NCI-H2107 treated with DMSO at 0.1 percent for 48 hours (cell line): ENCODE measurements at regions not wholly inside any gene's neighbourhood (a gene's known extent, or its start where the extent isn't known, plus 50 kb on each side); places are given as distances from the start of the nearest gene placed in this dataset.

Experiments used
- DNase-seq: peaks from one replicate; lab custom pipeline; 2025; ENCODE audit not compliant: unreplicated experiment; lab: John Stamatoyannopoulos, UW

DNA sequence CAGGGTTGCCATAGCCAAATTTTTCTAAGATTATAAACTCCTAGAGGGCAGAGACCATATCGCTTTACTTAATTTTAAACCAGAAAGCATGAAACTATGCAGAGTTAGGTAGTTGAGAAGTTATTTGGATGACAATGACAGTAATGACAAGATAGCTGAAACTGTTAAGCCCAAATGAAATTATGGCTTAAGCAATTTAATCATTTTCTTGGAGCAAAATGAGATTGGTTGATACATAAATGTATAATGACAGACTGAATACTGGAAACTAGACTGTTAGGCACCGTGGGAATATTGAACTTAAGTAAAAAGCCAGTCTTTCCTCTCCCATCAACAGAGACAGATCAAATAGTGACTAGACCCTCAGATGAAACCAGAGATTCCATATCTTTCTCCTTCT, 670.3 kb upstream of the NRSN1 start:
- no peak for DNase-seq

DNA sequence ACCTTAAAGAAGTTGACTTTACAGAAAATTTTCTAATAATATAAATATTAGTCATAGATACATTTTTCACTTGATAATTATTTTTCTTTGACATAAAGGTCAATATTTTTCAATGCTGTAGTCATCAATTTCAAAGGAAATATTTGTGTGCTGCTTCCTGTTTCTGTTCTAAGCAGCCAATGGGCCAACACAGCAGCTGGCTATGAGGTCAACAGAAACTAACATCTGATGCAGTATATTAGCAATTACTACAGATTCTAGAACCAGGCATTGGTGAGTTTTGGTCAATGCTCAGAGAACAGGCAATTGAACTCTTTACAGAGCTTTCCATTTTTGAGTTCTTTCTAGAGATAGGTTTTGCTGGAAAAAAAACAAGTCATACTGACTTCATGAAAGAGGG, 669.6 kb upstream of the NRSN1 start:
- DNase-seq: no peak

DNA sequence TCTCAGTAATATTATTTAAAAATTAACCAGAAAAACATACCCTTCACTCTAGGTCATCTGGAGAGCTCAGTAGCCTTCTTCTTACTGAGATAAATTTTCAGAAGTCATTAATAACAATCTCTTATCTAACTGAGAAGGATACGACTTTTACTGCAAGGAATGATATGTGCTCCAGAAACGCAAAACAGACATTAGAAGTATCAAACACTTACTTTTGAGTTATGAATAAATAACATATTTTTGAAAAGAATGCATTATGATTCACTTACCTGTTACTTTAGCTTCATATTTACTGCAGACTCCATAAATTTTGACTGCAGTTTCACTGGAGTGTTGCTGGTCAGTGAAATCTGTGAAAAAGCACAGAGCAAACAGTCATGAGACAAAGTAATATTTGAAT, 668.7 kb upstream of the NRSN1 start:
- no peak for DNase-seq

DNA sequence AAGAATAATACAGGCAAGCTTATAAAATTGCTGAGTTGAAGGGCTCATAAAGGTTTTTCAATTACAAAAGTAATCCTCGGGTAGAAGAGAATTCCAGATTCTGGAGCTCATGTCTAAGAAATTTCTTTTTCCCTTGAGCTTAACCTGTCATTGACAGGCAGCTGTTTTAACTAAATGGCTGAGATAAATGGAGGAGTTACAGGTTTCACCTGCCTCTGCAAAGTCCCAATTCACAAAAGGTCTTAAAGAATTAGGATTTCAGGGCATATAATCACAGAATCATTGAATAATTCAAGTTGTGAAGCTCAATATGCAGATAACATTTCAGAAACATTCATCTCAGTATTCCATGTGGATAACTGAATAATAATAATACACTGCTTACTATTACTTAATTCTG, 660.1 kb upstream of the NRSN1 start:
- no peak for DNase-seq

DNA sequence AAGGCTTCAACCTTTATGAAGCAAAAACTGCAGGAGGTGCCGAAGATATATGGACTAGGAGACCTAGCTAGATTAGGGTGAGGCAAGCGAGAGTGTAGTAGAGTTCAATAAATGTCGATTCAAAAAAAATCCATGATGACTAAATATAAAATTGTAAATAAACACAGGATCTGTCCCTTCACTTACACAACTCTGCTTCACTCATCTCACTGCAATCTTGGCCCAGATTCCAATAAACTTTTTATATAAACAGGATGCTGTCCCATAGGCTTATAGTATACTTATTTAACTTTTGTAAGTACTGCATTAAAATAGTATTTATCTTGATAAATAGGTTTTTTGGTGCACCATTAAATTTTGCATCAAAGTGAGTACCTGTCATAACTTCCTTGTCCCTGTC, 648.4 kb upstream of the NRSN1 start:
- DNase-seq: no peak

DNA sequence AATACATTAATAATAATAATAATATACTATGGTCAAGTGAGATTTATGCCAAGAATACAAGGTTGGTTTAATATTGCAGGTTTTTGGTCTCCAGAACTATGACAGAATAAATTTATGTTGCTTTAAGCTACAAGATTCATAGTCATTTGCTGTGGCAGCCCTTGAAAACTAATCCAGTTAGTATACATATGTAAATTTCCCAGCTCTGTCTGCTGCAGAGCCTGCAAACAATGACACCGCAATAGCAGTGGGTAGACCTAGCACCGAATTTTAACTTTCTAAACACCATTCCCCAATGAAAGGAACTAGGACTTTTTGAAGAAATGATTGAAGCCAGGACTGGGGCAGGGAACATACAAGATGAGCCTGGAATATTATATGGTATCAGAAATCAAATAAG, 647.7 kb upstream of the NRSN1 start:
- DNase-seq: no peak

DNA sequence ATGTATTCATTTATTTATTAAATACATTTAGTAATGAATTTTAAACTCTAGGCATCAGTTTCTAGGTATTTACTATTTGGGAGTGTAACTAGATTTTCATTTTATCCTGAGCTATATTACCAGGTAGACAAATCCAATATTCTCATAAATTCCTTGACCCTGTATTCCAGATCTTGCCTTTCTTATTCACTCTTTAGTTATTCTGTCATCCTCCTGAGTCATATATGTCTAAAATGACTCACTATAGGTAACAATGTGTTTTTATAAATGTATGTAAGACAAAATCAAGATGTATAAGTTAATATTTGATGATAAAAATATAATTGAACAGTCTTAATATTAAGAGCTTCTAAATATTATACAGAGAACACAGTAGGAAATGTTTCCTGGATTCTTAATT, 642.1 kb upstream of the NRSN1 start:
- no peak for DNase-seq

DNA sequence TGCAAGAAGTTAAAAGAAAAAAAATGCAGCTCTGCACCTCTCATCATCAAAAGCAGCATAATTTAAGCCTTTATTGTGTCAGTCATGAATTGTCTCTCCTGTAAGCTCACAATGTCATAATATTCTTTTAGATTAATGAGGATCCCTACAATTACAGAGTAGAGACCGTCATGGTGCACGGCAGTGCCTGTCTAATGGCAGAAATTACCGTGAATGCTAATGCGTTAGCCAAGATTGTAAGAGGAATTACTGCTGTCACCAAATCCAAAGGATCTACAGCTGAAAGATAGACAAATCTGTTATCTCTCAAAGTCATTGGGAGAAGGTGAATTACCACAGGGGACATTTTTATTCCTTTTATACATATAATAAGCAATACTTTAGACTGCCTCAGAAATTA, 631.6 kb upstream of the NRSN1 start:
- no peak for DNase-seq

DNA sequence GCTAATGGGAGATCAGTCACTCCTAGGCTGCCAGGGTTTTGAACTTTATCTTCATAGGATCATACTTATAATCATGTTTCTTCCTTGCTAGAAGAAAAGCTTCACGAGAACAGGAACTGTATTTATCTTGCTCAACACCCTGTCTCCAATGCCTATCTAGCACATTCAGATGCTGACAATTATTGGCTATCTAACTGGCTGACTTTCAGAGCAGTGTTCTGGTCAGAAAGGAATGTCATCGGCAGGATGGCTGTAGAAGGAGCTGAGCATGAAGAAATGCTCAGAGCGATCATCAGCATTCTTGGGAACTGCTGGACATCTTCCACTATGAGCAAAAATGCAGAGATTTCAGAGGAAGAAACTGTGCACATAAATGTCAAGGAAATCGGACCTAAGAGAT, 628.0 kb upstream of the NRSN1 start:
- DNase-seq: no peak

DNA sequence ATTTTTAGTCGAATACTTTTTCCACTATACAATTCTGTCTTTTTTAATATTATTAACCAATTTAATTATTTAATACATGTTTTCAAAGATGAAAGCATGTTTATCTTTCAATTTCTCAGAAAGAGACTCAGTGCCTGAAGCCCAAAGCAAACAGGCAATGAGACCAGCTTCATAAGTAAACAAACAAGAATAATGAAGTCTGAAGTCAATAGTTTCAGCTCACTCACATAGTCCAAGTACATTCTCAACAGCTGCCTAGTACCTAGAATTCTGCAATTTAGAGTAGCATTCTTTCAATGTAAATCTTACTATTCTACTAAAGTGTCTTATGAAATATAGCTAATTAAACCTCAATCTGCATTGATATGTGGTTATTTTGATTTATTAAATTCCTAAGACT, 626.5 kb upstream of the NRSN1 start:
- DNase-seq: no peak

DNA sequence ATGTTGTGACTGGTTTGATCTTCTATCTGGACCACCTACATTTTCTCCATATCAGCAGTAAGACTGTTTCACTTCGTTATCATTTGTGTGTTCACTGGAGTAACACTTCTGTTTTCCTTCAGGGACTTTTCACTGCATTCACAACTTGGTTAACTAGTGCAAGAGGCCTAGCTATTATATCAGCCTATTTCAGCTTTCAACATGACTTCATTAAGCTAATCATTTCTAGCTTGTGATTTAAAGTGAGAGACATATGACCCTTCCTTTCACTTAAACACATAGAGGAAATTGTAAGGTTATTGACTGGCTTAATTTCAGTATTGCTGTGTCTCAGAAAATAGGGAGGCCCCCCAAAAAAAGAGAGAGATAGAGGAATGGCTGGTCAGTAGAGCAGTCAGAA, 622.8 kb upstream of the NRSN1 start:
- no peak for DNase-seq

DNA sequence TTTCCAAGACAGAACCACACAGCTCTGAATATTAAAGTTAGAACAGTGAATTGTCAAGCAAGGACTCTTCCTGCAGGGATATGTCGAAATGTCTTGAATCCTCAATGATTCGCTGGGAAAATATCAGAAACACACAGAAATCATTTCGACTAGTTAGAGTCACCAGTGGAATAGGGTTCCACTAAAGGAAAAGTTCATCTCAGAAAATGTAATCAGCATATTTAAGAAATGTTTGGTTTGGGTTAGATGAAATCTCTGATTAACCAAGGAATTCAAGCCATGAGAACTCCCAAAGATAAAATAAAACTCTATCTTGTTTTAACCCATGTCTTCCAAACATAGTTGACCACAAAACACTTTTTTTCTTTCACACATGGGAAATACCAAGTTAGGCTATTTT, 621.0 kb upstream of the NRSN1 start:
- no peak for DNase-seq

DNA sequence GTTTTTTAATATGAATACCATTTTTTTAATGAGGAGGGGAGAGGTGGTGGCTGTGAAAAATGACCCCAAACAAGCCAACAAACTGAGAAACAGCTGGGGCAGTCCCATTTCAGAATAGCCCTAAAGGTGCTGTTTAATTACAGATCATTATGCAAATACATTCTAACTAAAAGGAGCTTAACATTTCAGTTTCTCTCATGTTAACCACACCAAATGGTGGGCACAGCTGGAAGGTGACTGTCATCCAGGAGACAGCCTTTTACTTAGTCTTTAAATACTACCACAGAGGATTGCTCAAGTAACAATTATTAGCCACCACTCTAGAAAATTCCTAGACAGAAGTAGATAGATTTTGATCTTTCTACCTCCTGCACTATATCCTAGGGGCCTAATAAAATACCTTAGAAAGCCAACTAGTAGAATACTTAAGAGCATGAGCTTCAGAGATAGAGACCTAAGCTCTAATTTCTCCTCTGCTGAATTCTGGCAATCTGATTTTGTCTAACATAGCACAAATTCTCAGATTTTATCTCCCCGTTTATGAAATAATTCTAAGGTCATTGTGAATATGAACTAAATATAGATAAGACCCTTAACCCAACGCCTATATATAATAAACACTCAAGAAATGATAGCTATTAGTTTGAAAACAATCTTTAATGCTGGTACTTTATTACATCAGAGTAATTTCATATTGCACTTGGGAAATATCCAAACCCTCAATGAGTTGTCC, 615.1 kb upstream of the NRSN1 start:
- DNase-seq: no peak

DNA sequence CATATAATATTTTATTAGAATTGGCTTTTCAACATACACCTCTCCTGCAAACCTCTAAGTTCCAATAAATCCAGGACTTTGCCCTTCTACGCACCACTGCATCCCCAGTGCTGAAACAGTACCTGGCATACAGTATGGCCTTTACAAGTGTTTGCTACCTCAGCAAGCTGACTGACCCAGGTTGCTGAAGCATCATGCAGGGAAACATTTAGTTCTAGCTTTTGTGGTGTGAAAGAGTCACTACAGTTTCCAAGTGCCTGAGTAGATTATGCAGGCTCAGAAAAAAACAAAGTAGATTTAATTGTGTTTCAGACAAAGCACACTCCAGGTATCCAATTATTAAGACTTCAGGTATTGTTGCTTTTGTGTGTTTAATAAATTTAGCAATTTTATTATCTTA, 614.2 kb upstream of the NRSN1 start:
- peak; percentile 26 for DNase-seq

DNA sequence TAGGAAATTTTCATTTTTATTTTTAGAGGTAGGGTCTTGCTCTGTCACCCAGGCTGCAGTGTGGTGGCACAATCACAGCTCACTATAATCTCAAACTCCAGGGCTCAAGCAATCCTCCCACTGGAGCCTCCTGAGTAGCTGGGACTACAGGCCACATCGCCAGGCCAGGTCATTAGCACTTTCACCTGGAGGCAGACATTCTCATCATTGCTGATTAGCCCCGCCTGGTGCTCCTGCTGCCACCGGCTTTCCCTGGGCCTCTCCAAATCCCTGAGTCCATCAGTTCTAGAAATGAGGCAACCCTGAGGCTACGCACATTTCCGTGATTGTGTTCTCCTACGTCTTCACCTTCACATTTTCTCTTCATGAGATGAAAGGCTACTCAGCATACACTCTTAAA, 607.7 kb upstream of the NRSN1 start:
- DNase-seq: no peak

DNA sequence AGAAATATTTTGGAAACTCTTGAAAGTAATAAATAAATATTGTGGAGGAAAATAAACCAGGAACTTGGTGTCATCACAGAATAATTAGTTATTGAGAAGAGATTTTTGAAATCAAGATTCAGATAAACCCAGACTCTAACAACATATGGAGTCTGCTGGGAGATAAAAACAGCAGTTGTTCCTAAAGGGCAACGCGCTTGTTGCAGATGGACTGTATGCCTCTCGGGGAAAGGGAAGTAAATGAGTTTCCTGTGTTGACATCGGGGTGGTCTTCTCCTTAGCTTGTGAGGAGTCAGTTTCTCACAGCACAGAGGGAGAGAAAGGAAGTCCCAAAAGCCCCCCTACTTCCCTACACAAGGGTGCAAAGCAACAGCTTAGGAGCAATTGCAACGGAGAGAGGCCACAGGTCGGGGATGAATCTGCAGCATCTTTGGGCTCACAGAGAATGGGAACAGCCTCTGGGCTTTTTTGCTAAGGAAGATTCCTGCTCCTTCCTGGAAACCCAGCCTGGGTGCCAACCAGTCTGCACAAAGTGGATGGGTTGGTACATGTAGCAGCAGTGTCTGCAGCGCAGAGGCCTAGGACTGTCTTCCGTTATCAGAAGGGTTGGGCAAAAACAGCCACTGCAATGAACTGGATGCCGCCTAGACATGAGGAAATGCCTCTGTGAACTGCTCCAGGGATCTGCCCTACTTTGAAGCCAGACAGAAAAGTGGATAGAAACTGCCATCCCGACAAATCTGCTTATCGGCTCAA, 603.0 kb upstream of the NRSN1 start:
- DNase-seq: no peak

DNA sequence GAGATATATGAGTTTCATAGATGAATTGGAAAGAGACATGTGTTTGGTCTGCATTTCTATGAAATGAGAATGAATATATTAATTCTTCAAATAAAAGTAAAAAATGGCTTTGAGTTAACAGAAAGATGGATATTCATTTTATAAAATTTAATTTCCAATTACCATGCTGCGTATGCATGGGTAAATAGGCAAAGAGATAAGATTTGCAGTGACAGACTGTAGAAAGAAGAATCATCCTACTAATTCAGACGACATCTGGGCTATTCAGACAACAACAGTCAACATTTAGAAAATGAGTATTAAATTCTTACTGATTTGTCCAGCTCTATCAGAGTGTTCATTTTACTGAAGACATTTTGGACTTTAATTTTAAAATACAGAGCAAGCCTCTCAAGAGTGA, 602.2 kb upstream of the NRSN1 start:
- DNase-seq: no peak

DNA sequence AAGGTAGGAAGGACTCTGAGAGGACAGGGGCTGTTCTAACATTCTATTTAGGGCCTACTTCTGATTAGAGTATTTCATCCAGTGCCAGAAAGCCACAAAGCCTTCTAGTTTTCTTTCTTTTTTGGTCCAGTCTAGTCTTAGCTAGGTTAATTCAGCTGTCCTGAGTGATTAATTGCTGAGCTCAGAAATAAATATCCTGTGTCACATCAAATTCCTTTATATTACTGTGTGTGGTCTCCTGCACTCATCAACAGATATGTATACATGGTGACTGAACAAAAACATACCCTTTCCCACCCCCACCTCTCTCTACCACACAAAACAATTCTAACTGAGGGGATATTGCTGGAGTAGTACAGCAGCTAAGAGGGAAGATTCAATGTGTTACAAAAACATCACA, 601.5 kb upstream of the NRSN1 start:
- DNase-seq: no peak

DNA sequence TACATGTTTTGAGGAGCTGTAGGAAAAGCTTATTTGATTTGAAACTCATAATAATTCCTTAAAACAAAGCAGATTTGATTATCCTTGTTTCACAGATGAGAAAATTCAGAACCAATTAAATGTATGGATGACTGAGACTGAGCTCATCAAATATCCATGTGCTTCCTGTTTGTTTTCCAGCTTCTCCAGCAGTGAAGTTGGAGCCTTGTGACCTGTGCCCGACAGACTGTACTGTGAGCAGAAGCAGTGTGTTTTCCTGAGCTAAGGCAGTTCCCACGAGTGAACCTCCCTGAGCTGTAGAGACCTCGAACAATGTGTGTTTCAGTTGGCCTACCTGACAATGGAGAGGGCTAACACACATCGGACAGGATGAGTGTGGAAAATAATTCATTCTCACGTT, 599.5 kb upstream of the NRSN1 start:
- no peak for DNase-seq

DNA sequence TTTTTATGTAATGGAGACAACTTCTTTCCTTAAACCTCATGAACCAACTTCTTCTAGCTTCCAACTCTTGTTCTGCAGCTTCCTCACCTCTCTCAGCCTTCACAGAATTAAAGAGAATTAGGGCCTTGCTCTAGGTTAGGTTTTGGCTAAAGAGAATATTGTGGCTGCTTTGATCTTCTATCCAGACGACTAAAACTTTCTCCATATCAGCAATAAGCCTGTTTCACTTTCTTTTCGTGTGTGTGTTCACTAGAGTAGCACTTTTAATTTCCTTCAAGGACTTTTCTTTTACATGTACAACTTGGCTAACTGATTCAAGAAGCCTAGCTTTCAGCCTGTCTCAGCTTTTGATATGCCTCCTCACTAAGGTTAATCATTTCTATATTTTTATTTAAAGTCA, 596.1 kb upstream of the NRSN1 start:
- DNase-seq: no peak

DNA sequence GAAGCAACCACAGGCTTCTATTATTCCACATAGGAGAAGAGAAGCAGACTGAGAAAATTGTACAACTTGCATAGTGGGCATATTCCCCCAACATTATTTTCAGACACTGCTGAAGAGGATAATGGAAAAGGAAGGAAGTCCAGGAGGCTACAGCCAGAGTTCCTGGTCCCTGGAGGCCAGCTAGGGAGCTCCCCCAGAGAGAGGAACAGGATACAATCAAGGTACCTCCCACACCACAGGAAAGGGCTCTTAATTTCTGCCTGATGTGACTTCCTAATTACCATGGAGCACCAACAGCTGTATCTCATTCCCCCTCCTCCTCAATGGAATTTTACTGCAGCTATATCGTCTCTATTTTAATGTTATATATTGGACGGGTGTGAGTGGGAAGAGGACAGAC, 594.3 kb upstream of the NRSN1 start:
- DNase-seq: no peak

DNA sequence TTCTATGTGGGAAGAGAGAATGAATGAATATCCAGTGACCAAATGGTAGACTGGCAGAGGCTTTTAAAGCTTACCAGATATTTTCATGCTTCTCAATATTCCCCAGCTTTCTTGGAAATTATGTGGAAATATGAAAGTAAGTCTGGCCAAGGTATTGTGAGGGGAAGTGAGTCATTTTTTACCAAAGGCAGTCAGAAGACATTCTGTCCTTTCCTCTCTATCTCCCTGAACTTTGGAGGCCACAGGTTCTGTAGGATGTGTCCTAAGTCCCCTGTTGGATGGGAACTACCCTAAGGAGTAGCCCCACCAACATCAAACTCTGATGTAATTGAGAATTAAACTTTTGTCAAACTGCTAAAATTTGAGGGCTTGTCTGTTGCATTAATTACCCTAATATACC, 593.8 kb upstream of the NRSN1 start:
- DNase-seq: no peak

DNA sequence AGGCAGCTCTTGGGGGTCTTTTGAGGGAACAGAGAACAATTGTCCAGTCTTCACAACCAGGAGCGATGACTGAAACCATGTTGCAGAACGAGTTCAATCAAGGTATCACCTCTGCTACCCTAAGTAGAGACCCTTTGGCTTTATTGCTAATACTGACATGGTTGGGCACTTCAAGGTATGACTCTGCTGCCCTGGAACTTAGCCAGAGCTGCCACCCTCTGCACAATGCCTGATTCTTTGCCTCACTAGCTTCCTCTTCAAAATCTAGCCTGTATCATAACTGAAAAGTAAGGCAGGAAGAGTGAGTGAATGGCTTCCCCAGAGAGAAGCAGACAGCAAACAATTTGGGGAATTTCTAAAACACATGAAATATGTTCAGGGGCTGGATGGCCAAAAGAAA, 592.7 kb upstream of the NRSN1 start:
- DNase-seq: no peak
